ENCODE measurements at regions not wholly inside any gene's neighbourhood (a gene's known extent, or its start where the extent isn't known, plus 50 kb on each side); places are given as distances from the start of the nearest gene placed in this dataset.

- Histone ChIP-seq H3K4me2 (no peak overlapping the region), H3K36me3 (no peaks in the 10 kb centered on the region), H4K20me1 (no peaks in the 10 kb centered on the region), H3K27ac (no peak overlapping the region), H3K27me3 (no peaks in the 10 kb centered on the region), H3K9ac (no peak overlapping the region), H3K4me1 (no peaks in the 10 kb centered on the region), H3K4me3 (no peak overlapping the region), H3K9me3 (replicated peaks in 1 of 11) (peaks cover 7 to 28% (median 12%) of the 10 kb centered on the region in 11 experiments; a peak in 20 of 22 replicates)
- no peak for TF ChIP-seq Cebpa-rat (IDR thresholded peaks at IDR 0.05)
These were observed 607.0 kb upstream of the HS6ST1 start for GRCh38 chr2:128925631-128926030.

DNA sequence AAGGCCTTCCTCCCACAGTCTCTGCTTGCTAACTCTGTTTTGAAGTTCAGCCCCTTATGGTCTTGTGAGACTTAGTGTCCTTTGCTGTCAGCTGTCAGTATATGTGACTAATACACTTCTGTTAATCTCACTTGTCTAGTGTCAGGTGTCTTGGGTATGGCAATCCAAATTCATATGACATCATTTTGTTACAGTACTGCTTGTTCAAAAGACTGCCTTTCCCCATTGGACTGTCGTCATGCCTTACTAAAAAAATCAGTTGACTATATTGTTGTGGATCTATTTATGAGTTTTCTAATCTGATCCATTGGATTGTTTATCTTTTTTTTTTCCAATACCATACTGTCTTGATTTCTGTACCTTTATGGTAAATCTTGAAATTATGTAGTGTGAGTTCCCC is 611.4 kb upstream of the HS6ST1 start:
- Histone ChIP-seq H4K20me1 (no peaks in the 10 kb centered on the region), H3K4me1 (no peaks in the 10 kb centered on the region), H3K36me3 (no peaks in the 10 kb centered on the region), H3K4me3 (no peak overlapping the region), H3K9ac (no peak overlapping the region), H3K4me2 (no peak overlapping the region), H3K27me3 (no peaks in the 10 kb centered on the region), H3K9me3 (replicated peaks in 1 of 11) (peaks cover 7 to 22% (median 12%) of the 10 kb centered on the region in 11 experiments; a peak in 20 of 22 replicates), H3K27ac (no peak overlapping the region)
- no peak for TF ChIP-seq Cebpa-rat (IDR thresholded peaks at IDR 0.05)

GRCh38 chr2:128940378-128940777 is 621.7 kb upstream of the HS6ST1 start:
- H3K27me3 ChIP-seq: no peaks in the 10 kb centered on the region
- no peaks in the 10 kb centered on the region for H4K20me1 ChIP-seq
- H3K4me3 ChIP-seq: no peak overlapping the region
- no peak for TF ChIP-seq Cebpa-rat (IDR thresholded peaks at IDR 0.05)
- H3K27ac ChIP-seq: no peak overlapping the region
- no peak overlapping the region for H3K4me2 ChIP-seq
- H3K36me3 ChIP-seq: no peaks in the 10 kb centered on the region
- peaks cover 0 to 8% (median 0%) of the 10 kb centered on the region in 10 experiments; a peak in 2 of 20 replicates for H3K4me1 ChIP-seq
- H3K9ac ChIP-seq: no peak overlapping the region
- no peaks in the 10 kb centered on the region; a peak in 1 of 22 replicates for H3K9me3 ChIP-seq (replicated peaks in 1 of 11)

- Histone ChIP-seq H3K4me2 (no peak overlapping the region), H3K27me3 (no peaks in the 10 kb centered on the region), H3K36me3 (no peaks in the 10 kb centered on the region), H3K9me3 (replicated peaks in 1 of 11) (no peaks in the 10 kb centered on the region; a peak in 1 of 22 replicates), H3K9ac (no peak overlapping the region), H4K20me1 (no peaks in the 10 kb centered on the region), H3K4me1 (peaks cover 0 to 8% (median 0%) of the 10 kb centered on the region in 10 experiments; a peak in 2 of 20 replicates), H3K4me3 (no peak overlapping the region), H3K27ac (no peak overlapping the region)
- TF ChIP-seq Cebpa-rat (IDR thresholded peaks at IDR 0.05): no peak
These were observed 623.1 kb upstream of the HS6ST1 start for GRCh38 chr2:128941751-128942150.

DNA sequence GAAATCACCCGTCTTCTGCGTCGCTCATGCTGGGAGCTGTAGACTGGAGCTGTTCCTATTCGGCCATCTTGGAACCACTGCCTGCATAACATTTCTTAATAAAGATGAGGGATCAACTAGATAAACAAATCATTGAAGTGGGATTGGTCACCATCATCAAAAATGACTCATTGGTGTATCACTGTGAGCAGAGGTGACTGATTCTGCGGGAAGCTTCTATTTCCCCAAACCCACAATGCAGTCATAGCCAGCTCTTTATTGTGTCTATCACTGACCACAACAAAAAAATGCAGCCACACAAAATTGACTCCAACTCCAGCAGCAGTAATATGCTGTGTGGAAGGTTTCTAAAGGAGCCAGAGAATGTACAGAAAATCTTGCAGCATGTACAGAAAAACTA is 630.7 kb upstream of the HS6ST1 start:
- peaks cover 0 to 3% (median 0%) of the 10 kb centered on the region in 11 experiments; a peak in 1 of 22 replicates for H3K27me3 ChIP-seq
- no peak overlapping the region for H3K4me3 ChIP-seq
- no peak for TF ChIP-seq Cebpa-rat (IDR thresholded peaks at IDR 0.05)
- H4K20me1 ChIP-seq: no peaks in the 10 kb centered on the region
- peak overlapping the region in 7 of 11 experiments; percentile 3 to 67 (median 53); a peak in 6 of 22 replicates for H3K4me2 ChIP-seq
- no peak overlapping the region for H3K27ac ChIP-seq
- H3K9ac ChIP-seq: no peak overlapping the region
- peaks cover 5 to 32% (median 10%) of the 10 kb centered on the region in 11 experiments; a peak in 18 of 22 replicates for H3K9me3 ChIP-seq (replicated peaks in 1 of 11)
- H3K36me3 ChIP-seq: no peaks in the 10 kb centered on the region
- peaks cover 0 to 40% (median 13%) of the 10 kb centered on the region in 10 experiments; a peak in 12 of 20 replicates for H3K4me1 ChIP-seq

DNA sequence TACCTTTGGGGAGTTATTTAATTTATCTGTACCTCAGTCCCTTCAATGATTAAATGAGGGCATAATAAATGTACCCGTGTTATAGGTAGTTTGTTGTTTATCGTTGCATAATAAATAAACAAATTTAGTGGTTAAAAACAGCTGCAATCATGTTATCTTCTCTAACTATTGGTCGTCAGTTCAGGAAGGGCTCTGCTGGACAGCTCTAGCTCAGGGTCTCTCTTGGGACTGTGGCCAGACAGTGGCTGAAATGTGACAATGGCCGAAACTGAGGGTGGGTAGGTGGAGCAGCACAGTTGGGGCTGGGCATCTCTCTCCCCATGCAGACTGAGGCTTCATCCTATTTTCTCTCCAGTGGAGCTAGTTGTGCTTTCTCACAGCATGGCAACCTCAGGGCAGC is 632.1 kb upstream of the HS6ST1 start:
- no peaks in the 10 kb centered on the region for H3K36me3 ChIP-seq
- H3K4me3 ChIP-seq: no peak overlapping the region
- no peak for TF ChIP-seq Cebpa-rat (IDR thresholded peaks at IDR 0.05)
- peaks cover 5 to 37% (median 12%) of the 10 kb centered on the region in 11 experiments; a peak in 18 of 22 replicates for H3K9me3 ChIP-seq (replicated peaks in 1 of 11)
- no peak overlapping the region for H3K27ac ChIP-seq
- peaks cover 0 to 40% (median 13%) of the 10 kb centered on the region in 10 experiments; a peak in 12 of 20 replicates for H3K4me1 ChIP-seq
- H3K9ac ChIP-seq: no peak overlapping the region
- peaks cover 0 to 3% (median 0%) of the 10 kb centered on the region in 11 experiments; a peak in 1 of 22 replicates for H3K27me3 ChIP-seq
- peak overlapping the region in 2 of 11 experiments; percentile 2 to 32; a peak in 3 of 22 replicates for H3K4me2 ChIP-seq
- no peaks in the 10 kb centered on the region for H4K20me1 ChIP-seq

DNA sequence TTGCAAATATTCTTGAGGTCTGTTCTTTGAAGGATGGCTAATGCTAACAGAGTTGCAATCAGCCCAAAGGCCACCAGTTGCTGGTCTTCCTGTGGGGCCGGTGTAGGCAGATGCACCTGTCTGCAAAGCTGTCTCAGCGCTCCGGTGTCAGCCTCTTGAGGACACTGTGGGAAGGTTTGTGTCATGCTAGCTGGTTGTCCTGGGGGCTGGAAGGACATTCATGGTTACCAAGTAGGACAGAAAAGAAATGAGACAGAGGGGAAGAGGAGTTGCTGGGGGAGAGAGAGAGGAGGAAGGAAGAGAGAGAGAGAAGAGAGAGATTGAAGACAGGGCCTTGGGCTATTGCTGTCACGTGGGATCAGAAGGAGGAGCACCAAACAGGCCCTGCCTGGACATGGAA is 639.6 kb upstream of the HS6ST1 start:
- Histone ChIP-seq H3K4me2 (peak overlapping the region in 4 of 11 experiments; percentile 9 to 28 (median 22); a peak in 4 of 22 replicates), H3K4me1 (peaks cover 0 to 12% (median 4%) of the 10 kb centered on the region in 10 experiments; a peak in 8 of 20 replicates), H3K9ac (no peak overlapping the region), H4K20me1 (no peaks in the 10 kb centered on the region), H3K36me3 (peaks cover 0 to 7% (median 0%) of the 10 kb centered on the region in 11 experiments; a peak in 2 of 22 replicates), H3K27me3 (no peaks in the 10 kb centered on the region; a peak in 1 of 22 replicates), H3K27ac (no peak overlapping the region), H3K9me3 (replicated peaks in 1 of 11) (peaks cover 32 to 50% (median 41%) of the 10 kb centered on the region in 11 experiments), H3K4me3 (no peak overlapping the region)
- no peak for TF ChIP-seq Cebpa-rat (IDR thresholded peaks at IDR 0.05)

GRCh38 chr2:128967646-128968045 is 649.0 kb upstream of the HS6ST1 start:
- Histone ChIP-seq H3K9ac (no peak overlapping the region), H3K4me2 (no peak overlapping the region), H3K9me3 (replicated peaks in 1 of 11) (peaks cover 16 to 18% (median 17%) of the 10 kb centered on the region in 11 experiments), H3K27me3 (no peaks in the 10 kb centered on the region), H3K27ac (no peak overlapping the region), H4K20me1 (no peaks in the 10 kb centered on the region), H3K36me3 (0 out of 22 replicates have a peak, but pooled peaks cover 0 to 2% (median 0%) of the 10 kb centered on the region in 11 experiments), H3K4me1 (peaks cover 0 to 29% (median 18%) of the 10 kb centered on the region in 10 experiments; a peak in 14 of 20 replicates), H3K4me3 (no peak overlapping the region)
- TF ChIP-seq Cebpa-rat (IDR thresholded peaks at IDR 0.05): no peak

DNA sequence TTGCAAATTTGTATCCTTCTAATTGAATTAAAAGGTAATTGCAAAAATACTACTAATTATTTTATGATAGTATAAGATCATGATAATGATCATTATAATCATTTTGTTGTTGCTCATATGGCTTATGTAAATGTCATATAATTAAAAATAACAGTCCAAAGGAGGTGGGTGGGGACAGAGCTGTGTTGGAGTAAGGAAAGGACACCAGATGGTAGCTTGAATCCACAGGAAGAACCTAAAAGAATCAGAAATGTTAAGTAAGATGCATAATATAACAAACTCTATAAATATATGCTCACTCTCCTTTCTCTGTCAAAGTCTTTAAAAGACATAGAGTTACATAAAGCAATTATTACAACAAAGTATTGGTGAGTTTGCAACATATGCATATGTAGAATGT is 650.7 kb upstream of the HS6ST1 start:
- Histone ChIP-seq H3K4me3 (no peak overlapping the region), H3K9ac (no peak overlapping the region), H4K20me1 (no peaks in the 10 kb centered on the region), H3K27ac (no peak overlapping the region), H3K4me2 (no peak overlapping the region), H3K27me3 (no peaks in the 10 kb centered on the region; a peak in 1 of 22 replicates), H3K36me3 (no peaks in the 10 kb centered on the region), H3K9me3 (replicated peaks in 1 of 11) (peaks cover 0 to under 1% (median 0%) of the 10 kb centered on the region in 11 experiments; a peak in 5 of 22 replicates), H3K4me1 (peaks cover 0 to 30% (median 18%) of the 10 kb centered on the region in 10 experiments; a peak in 14 of 20 replicates)
- TF ChIP-seq Cebpa-rat (IDR thresholded peaks at IDR 0.05): no peak

Measured in BLaER1 treated with 17β-estradiol and CSF1 and Interleukin-3, amounts not matched to agents 10 nM and 100 nM (cell line).